Stimulated activated effector memory CD8-positive, alpha-beta T cell treated with anti-CD3 and anti-CD28 coated beads, Interleukin-12 subunit alpha, Interleukin-12 subunit beta, amount 100 ng/mL, for 72 hours (primary cell): ENCODE measurements at regions not wholly inside any gene's neighbourhood (a gene's known extent, or its start where the extent isn't known, plus 50 kb on each side); places are given as distances from the start of the nearest gene placed in this dataset.

Source experiments
- ATAC-seq: fragments of 150-1000 bp; cut with Tn5 transposase; 2 replicates; pipeline ENCODE4 v1.10.0; 2021
- DNase-seq, 2 donors: peaks; one replicate each; pipeline ENCODE4 v3.0.0; 2021 to 2022; ENCODE audit warnings: low spot score in 2 of 2
- H3K27ac Mint-ChIP-seq: one replicate; pipeline ENCODE4 v1.8.0; 2022; ENCODE audit warnings: mild to moderate bottlenecking, mixed read lengths
- H3K36me3 Mint-ChIP-seq: one replicate; pipeline ENCODE4 v1.8.0; 2022; ENCODE audit warnings: mild to moderate bottlenecking, mixed read lengths
- H3K4me1 Mint-ChIP-seq: one replicate; pipeline ENCODE4 v1.8.0; 2022; ENCODE audit warnings: mixed read lengths
- H3K4me3 Mint-ChIP-seq: one replicate; pipeline ENCODE4 v1.8.0; 2022; ENCODE audit warnings: mild to moderate bottlenecking, mixed read lengths
- H3K9me3 Mint-ChIP-seq: one replicate; pipeline ENCODE4 v1.8.0; 2022; ENCODE audit warnings: mixed read lengths

- ATAC-seq: no peak
- no peak overlapping the region for H3K4me3 Mint-ChIP-seq
- H3K9me3 Mint-ChIP-seq: peaks cover 15% of the 10 kb centered on the region
- H3K27ac Mint-ChIP-seq: no peak overlapping the region
- DNase-seq: no peak
- H3K4me1 Mint-ChIP-seq: no peaks in the 10 kb centered on the region
- H3K36me3 Mint-ChIP-seq: no peaks in the 10 kb centered on the region
Measured at GRCh38 chr3:147153830-147154539, 252.4 kb downstream of the ZIC4 start.

- DNase-seq (no peak), ATAC-seq (no peak)
- peaks cover 11% of the 10 kb centered on the region for H3K9me3 Mint-ChIP-seq
- no peak overlapping the region for H3K4me3 Mint-ChIP-seq
- H3K27ac Mint-ChIP-seq: no peak overlapping the region
- no peaks in the 10 kb centered on the region for H3K4me1 Mint-ChIP-seq
- H3K36me3 Mint-ChIP-seq: no peaks in the 10 kb centered on the region
Measured at GRCh38 chr3:147152476-147152875, 253.9 kb downstream of the ZIC4 start.

- Mint-ChIP-seq H3K27ac (no peak overlapping the region), H3K36me3 (no peaks in the 10 kb centered on the region), H3K4me3 (no peak overlapping the region), H3K9me3 (peaks cover 23% of the 10 kb centered on the region), H3K4me1 (no peaks in the 10 kb centered on the region)
- DNase-seq (no peak), ATAC-seq (no peak)
Measured at GRCh38 chr3:147141516-147142288, 264.6 kb downstream of the ZIC4 start.

- H3K36me3 Mint-ChIP-seq: no peaks in the 10 kb centered on the region
- no peak overlapping the region for H3K4me3 Mint-ChIP-seq
- no peak overlapping the region for H3K27ac Mint-ChIP-seq
- H3K4me1 Mint-ChIP-seq: no peaks in the 10 kb centered on the region
- no peak for ATAC-seq
- H3K9me3 Mint-ChIP-seq: peaks cover 22% of the 10 kb centered on the region
- no peak for DNase-seq
Measured at GRCh38 chr3:147139341-147139740, 267.0 kb downstream of the ZIC4 start.

GRCh38 chr3:147132168-147132567, 274.2 kb downstream of the ZIC4 start:
- DNase-seq: no peak

GRCh38 chr3:147130461-147130860, 275.9 kb downstream of the ZIC4 start:
- Mint-ChIP-seq H3K9me3 (peaks cover 13% of the 10 kb centered on the region), H3K27ac (no peak overlapping the region), H3K4me1 (no peaks in the 10 kb centered on the region), H3K4me3 (no peak overlapping the region), H3K36me3 (no peaks in the 10 kb centered on the region)
- no peak for ATAC-seq
- no peak for DNase-seq

More at GRCh38 chr3:147132168-147132567, 274.2 kb downstream of the ZIC4 start:
- no peak overlapping the region for H3K27ac Mint-ChIP-seq
- H3K4me3 Mint-ChIP-seq: no peak overlapping the region
- no peaks in the 10 kb centered on the region for H3K36me3 Mint-ChIP-seq
- peaks cover 16% of the 10 kb centered on the region for H3K9me3 Mint-ChIP-seq
- ATAC-seq: no peak
- no peaks in the 10 kb centered on the region for H3K4me1 Mint-ChIP-seq

- DNase-seq (no peak), ATAC-seq (no peak)
- Mint-ChIP-seq H3K4me1 (no peaks in the 10 kb centered on the region), H3K9me3 (peaks cover 13% of the 10 kb centered on the region), H3K27ac (no peak overlapping the region), H3K36me3 (no peaks in the 10 kb centered on the region), H3K4me3 (no peak overlapping the region)
Measured at GRCh38 chr3:147129665-147130064, 276.7 kb downstream of the ZIC4 start.

GRCh38 chr3:147122350-147122749, 284.0 kb downstream of the ZIC4 start:
- Mint-ChIP-seq H3K9me3 (peaks cover 5% of the 10 kb centered on the region), H3K4me1 (no peaks in the 10 kb centered on the region)
- no peak for ATAC-seq

GRCh38 chr3:147119989-147120388, 286.4 kb downstream of the ZIC4 start:
- no peak for ATAC-seq
- no peak overlapping the region for H3K4me3 Mint-ChIP-seq
- DNase-seq: no peak
- H3K27ac Mint-ChIP-seq: no peak overlapping the region
- no peaks in the 10 kb centered on the region for H3K36me3 Mint-ChIP-seq
- peaks cover 6% of the 10 kb centered on the region for H3K9me3 Mint-ChIP-seq
- H3K4me1 Mint-ChIP-seq: no peaks in the 10 kb centered on the region

More at GRCh38 chr3:147122350-147122749, 284.0 kb downstream of the ZIC4 start:
- no peaks in the 10 kb centered on the region for H3K36me3 Mint-ChIP-seq
- DNase-seq: no peak
- H3K4me3 Mint-ChIP-seq: no peak overlapping the region
- H3K27ac Mint-ChIP-seq: no peak overlapping the region

- H3K9me3 Mint-ChIP-seq: peaks cover 6% of the 10 kb centered on the region
- H3K4me3 Mint-ChIP-seq: no peak overlapping the region
- H3K36me3 Mint-ChIP-seq: no peaks in the 10 kb centered on the region
- ATAC-seq (no peak), DNase-seq (no peak)
- H3K4me1 Mint-ChIP-seq: no peaks in the 10 kb centered on the region
- no peak overlapping the region for H3K27ac Mint-ChIP-seq
Measured at GRCh38 chr3:147119346-147119745, 287.0 kb downstream of the ZIC4 start.

GRCh38 chr3:147118611-147119010, 287.7 kb downstream of the ZIC4 start:
- Mint-ChIP-seq H3K9me3 (peaks cover 6% of the 10 kb centered on the region), H3K27ac (no peak overlapping the region), H3K36me3 (no peaks in the 10 kb centered on the region), H3K4me1 (no peaks in the 10 kb centered on the region), H3K4me3 (no peak overlapping the region)
- DNase-seq (no peak), ATAC-seq (no peak)

GRCh38 chr3:147117631-147118030, 288.7 kb downstream of the ZIC4 start:
- Mint-ChIP-seq H3K36me3 (no peaks in the 10 kb centered on the region), H3K4me1 (no peaks in the 10 kb centered on the region), H3K4me3 (no peak overlapping the region), H3K9me3 (peaks cover 6% of the 10 kb centered on the region), H3K27ac (no peak overlapping the region)
- DNase-seq (no peak), ATAC-seq (no peak)

GRCh38 chr3:147113293-147114044, 292.9 kb downstream of the ZIC4 start:
- no peak overlapping the region for H3K4me3 Mint-ChIP-seq
- DNase-seq (no peak), ATAC-seq (no peak)
- H3K27ac Mint-ChIP-seq: no peak overlapping the region
- no peaks in the 10 kb centered on the region for H3K4me1 Mint-ChIP-seq
- no peaks in the 10 kb centered on the region for H3K36me3 Mint-ChIP-seq
- peaks cover 13% of the 10 kb centered on the region for H3K9me3 Mint-ChIP-seq

GRCh38 chr3:147099076-147099475, 307.3 kb downstream of the ZIC4 start:
- peaks cover 13% of the 10 kb centered on the region for H3K9me3 Mint-ChIP-seq
- no peak overlapping the region for H3K27ac Mint-ChIP-seq
- no peaks in the 10 kb centered on the region for H3K36me3 Mint-ChIP-seq
- no peaks in the 10 kb centered on the region for H3K4me1 Mint-ChIP-seq
- H3K4me3 Mint-ChIP-seq: no peak overlapping the region
- DNase-seq (no peak), ATAC-seq (no peak)

GRCh38 chr3:147090461-147090860, 315.9 kb downstream of the ZIC4 start:
- Mint-ChIP-seq H3K27ac (no peak overlapping the region), H3K9me3 (peaks cover 15% of the 10 kb centered on the region), H3K36me3 (no peaks in the 10 kb centered on the region), H3K4me1 (no peaks in the 10 kb centered on the region), H3K4me3 (no peak overlapping the region)
- DNase-seq: no peak
- no peak for ATAC-seq
